Osteocyte (in vitro differentiated cells): ENCODE measurements at regions not wholly inside any gene's neighbourhood (a gene's known extent, or its start where the extent isn't known, plus 50 kb on each side); places are given as distances from the start of the nearest gene placed in this dataset.

Experiments
- DNase-seq: peaks from one replicate; pipeline ENCODE4 v3.0.0; 2021; ENCODE audit warnings: mixed read lengths; ENCODE audit not compliant: unreplicated experiment; ENCODE audit errors: extremely low spot score
- H3K27ac Mint-ChIP-seq: one replicate; pipeline ENCODE4 v1.8.0; 2021; ENCODE audit warnings: mild to moderate bottlenecking, mixed read lengths; ENCODE audit not compliant: unreplicated experiment
- H3K27me3 Mint-ChIP-seq: one replicate; pipeline ENCODE4 v1.8.0; 2021; ENCODE audit warnings: mixed read lengths; ENCODE audit not compliant: unreplicated experiment
- H3K36me3 Mint-ChIP-seq: one replicate; pipeline ENCODE4 v1.8.0; 2021; ENCODE audit warnings: mixed read lengths; ENCODE audit not compliant: unreplicated experiment
- H3K4me1 Mint-ChIP-seq: one replicate; pipeline ENCODE4 v1.8.0; 2021; ENCODE audit warnings: mixed read lengths; ENCODE audit not compliant: unreplicated experiment
- H3K4me3 Mint-ChIP-seq: one replicate; pipeline ENCODE4 v1.8.0; 2021; ENCODE audit warnings: mild to moderate bottlenecking, moderate library complexity, mixed read lengths; ENCODE audit not compliant: unreplicated experiment
- H3K9me3 Mint-ChIP-seq: one replicate; pipeline ENCODE4 v1.8.0; 2021; ENCODE audit warnings: mixed read lengths; ENCODE audit not compliant: unreplicated experiment
- CTCF ChIP-seq: fragments of 200-600 bp; sonication (generic); IDR thresholded peaks from 2 replicates; pipeline ENCODE4 v1.5.0; 2021; ENCODE audit warnings: antibody characterized with exemption, mild to moderate bottlenecking, moderate library complexity

GRCh38 chr1:67601955-67602354 lies 83.0 kb upstream of the GADD45A start:
- Mint-ChIP-seq H3K4me3 (no peak overlapping the region), H3K27me3 (peaks cover 5% of the 10 kb centered on the region), H3K9me3 (peaks cover 5% of the 10 kb centered on the region), H3K27ac (no peak overlapping the region), H3K4me1 (no peaks in the 10 kb centered on the region), H3K36me3 (no peaks in the 10 kb centered on the region)
- DNase-seq = no peak
- TF ChIP-seq CTCF = no peak

GRCh38 chr1:67604778-67605177 lies 80.2 kb upstream of the GADD45A start:
- Mint-ChIP-seq H3K27ac (no peak overlapping the region), H3K9me3 (peaks cover 5% of the 10 kb centered on the region), H3K4me1 (no peaks in the 10 kb centered on the region), H3K36me3 (no peaks in the 10 kb centered on the region), H3K27me3 (peaks cover 5% of the 10 kb centered on the region), H3K4me3 (no peak overlapping the region)
- no peak for DNase-seq
- TF ChIP-seq CTCF = no peak

- Mint-ChIP-seq H3K9me3 (peaks cover 5% of the 10 kb centered on the region), H3K36me3 (no peaks in the 10 kb centered on the region), H3K27ac (no peak overlapping the region), H3K27me3 (peaks cover 5% of the 10 kb centered on the region), H3K4me1 (no peaks in the 10 kb centered on the region), H3K4me3 (no peak overlapping the region)
- TF ChIP-seq CTCF = no peak
- no peak for DNase-seq
Observed at GRCh38 chr1:67605209-67605780, 79.7 kb upstream of the GADD45A start.

- Mint-ChIP-seq H3K9me3 (peaks cover 3% of the 10 kb centered on the region), H3K27me3 (peaks cover 2% of the 10 kb centered on the region), H3K4me1 (no peaks in the 10 kb centered on the region), H3K4me3 (no peak overlapping the region), H3K27ac (no peak overlapping the region), H3K36me3 (no peaks in the 10 kb centered on the region)
- no peak for TF ChIP-seq CTCF
- no peak for DNase-seq
Observed at GRCh38 chr1:67607286-67607685, 77.7 kb upstream of the GADD45A start.

- no peaks in the 10 kb centered on the region for H3K27me3 Mint-ChIP-seq
- H3K4me3 Mint-ChIP-seq = no peak overlapping the region
- H3K27ac Mint-ChIP-seq = no peak overlapping the region
- no peak for TF ChIP-seq CTCF
- no peaks in the 10 kb centered on the region for H3K4me1 Mint-ChIP-seq
- DNase-seq = no peak
- no peaks in the 10 kb centered on the region for H3K9me3 Mint-ChIP-seq
- no peaks in the 10 kb centered on the region for H3K36me3 Mint-ChIP-seq
Observed at GRCh38 chr1:67607699-67608098, 77.3 kb upstream of the GADD45A start.
